ENCODE measurements at regions not wholly inside any gene's neighbourhood (a gene's known extent, or its start where the extent isn't known, plus 50 kb on each side); places are given as distances from the start of the nearest gene placed in this dataset.

GRCh38 chr20:63100926-63101699 is 94.3 kb upstream of the BHLHE23 start:
- Mint-ChIP-seq H3K27me3 (peaks cover 18% of the 10 kb centered on the region), H3K27ac (peak overlapping the region; percentile 87), H3K36me3 (no peaks in the 10 kb centered on the region), H3K4me3 (no peak overlapping the region), H3K4me1 (no peaks in the 10 kb centered on the region), H3K9me3 (peaks cover 3% of the 10 kb centered on the region)
- ATAC-seq: no peak

DNA sequence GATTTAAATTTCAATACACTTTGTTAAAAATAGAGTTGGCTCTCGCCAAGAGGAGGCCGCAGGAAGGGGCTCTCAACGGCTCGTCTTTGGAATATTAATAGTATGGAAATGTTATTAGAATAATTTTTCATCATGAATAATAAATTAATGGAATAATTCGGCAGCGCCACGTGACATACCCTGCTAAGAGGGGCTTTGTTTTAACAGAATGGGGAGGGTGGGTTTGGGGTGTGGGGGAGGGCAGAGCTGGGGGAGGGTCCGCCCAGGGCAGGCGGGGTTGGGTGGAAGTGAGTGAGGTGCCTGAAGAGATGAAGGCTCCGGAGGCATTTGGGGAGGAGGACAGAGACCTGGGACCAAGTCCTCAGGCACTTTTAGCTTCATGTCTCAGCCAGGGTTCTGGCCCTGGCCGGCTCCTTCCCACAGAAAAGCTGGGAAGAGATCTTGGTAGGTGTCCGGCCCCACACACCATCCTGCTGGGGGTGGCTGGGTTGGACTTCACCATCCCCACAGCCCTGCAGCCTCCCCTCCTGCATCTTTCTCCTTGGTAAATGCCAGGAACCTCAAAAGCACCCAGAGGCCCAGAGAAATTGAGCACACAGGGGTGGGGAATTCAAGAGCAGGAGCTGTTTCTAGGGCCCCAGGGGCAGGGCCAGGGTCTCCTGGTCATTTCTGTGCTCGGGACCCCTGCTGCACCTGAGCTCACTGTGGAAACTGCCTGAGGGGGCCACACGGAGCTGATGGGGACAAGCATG is 93.6 kb upstream of the BHLHE23 start:
- peaks cover 25% of the 10 kb centered on the region for H3K27me3 Mint-ChIP-seq
- H3K9me3 Mint-ChIP-seq: peaks cover 3% of the 10 kb centered on the region
- H3K27ac Mint-ChIP-seq: no peak overlapping the region
- no peak overlapping the region for H3K4me3 Mint-ChIP-seq
- H3K36me3 Mint-ChIP-seq: no peaks in the 10 kb centered on the region
- no peak for ATAC-seq
- H3K4me1 Mint-ChIP-seq: no peaks in the 10 kb centered on the region

GRCh38 chr20:63099456-63100173 is 92.9 kb upstream of the BHLHE23 start:
- Mint-ChIP-seq H3K27me3 (peaks cover 33% of the 10 kb centered on the region), H3K4me3 (no peak overlapping the region), H3K36me3 (no peaks in the 10 kb centered on the region), H3K9me3 (peaks cover 3% of the 10 kb centered on the region), H3K27ac (no peak overlapping the region), H3K4me1 (no peaks in the 10 kb centered on the region)
- no peak for ATAC-seq

DNA sequence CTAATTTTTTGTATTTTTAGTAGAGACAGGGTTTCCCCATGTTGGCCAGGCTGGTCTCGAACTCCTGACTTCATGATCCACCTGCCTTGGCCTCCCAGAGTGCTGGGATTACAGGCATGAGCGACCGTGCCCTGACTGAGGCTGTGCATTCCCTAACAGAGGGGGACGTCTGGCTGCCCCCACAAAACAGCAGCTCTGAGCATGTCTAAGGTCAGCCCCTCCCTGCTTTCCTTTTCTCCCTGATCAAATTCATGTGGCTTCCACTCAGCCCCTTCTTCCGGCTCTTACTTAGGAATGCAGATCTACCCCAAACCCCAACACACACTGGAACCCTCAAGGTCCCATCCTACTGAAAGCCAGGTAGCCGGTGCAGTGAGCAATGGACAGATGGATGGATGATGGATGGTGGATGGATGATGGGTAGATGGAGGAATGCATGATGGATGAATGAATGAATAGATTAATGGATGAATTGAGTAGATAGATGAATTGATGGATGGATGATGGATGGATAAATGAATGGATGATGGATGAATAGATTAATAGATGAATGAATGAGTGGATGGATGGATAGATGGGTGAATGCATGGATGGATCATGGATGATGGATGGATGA is 91.5 kb upstream of the BHLHE23 start:
- no peak for ATAC-seq
- Mint-ChIP-seq H3K4me1 (no peaks in the 10 kb centered on the region), H3K36me3 (no peaks in the 10 kb centered on the region), H3K27me3 (peaks cover 35% of the 10 kb centered on the region), H3K4me3 (no peak overlapping the region), H3K9me3 (peaks cover 3% of the 10 kb centered on the region), H3K27ac (no peak overlapping the region)

- no peaks in the 10 kb centered on the region for H3K4me1 Mint-ChIP-seq
- H3K27ac Mint-ChIP-seq: no peak overlapping the region
- ATAC-seq: no peak
- no peaks in the 10 kb centered on the region for H3K36me3 Mint-ChIP-seq
- peaks cover 35% of the 10 kb centered on the region for H3K27me3 Mint-ChIP-seq
- H3K9me3 Mint-ChIP-seq: peaks cover 3% of the 10 kb centered on the region
- no peak overlapping the region for H3K4me3 Mint-ChIP-seq
Measured at GRCh38 chr20:63097336-63097831, 90.6 kb upstream of the BHLHE23 start.

GRCh38 chr20:63096681-63097335 is 90.0 kb upstream of the BHLHE23 start:
- H3K4me1 Mint-ChIP-seq: no peaks in the 10 kb centered on the region
- H3K4me3 Mint-ChIP-seq: no peak overlapping the region
- H3K36me3 Mint-ChIP-seq: no peaks in the 10 kb centered on the region
- H3K9me3 Mint-ChIP-seq: peaks cover 3% of the 10 kb centered on the region
- H3K27ac Mint-ChIP-seq: no peak overlapping the region
- no peak for ATAC-seq
- peaks cover 33% of the 10 kb centered on the region for H3K27me3 Mint-ChIP-seq

DNA sequence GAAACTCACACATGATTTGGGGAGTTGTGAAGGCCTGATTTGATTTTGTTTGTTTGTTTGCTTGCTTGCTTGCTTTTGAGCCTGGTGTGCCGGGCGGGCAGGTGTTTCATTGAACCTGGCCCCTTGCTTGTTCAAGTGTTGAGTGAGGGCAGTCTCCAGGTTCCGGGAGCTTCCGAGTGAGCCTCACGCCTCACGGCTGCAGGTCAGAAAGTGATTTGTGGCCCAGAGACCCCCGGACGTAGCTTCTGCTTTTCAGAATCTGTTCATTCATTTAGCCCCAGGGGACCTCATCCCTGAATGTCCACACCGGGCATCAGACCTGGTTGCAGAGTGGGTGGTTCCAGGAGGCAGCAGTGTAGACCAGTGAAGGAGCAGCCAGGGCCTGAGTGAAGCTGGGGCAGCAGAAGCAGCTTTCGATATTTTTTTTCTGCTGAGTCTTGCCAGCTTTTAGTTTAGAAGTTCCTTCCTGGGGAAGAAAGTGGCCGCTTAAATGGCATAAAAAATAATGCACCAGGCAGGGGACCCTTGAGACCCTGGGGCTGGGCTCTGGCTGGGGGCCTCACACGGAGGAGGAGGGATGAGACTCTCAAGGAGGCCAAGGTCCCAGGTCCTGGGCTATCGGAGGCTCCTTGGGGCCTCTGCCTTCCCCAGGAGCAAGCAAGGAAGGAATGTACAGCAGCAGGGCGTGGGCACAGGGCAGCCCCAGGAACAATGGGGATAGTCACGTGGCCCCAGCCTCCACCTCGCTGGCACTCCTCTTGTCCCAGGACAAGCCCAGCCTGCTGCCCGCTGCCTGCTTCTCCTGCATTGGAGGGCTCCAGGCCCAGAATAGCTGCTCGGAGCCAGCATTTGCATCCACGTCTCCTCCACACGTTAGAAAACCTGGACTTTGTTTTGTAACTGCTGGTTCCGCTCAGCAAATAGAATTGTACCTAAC is 89.2 kb upstream of the BHLHE23 start:
- no peak for ATAC-seq
- Mint-ChIP-seq H3K4me3 (no peak overlapping the region), H3K4me1 (no peaks in the 10 kb centered on the region), H3K27ac (no peak overlapping the region), H3K9me3 (no peaks in the 10 kb centered on the region), H3K27me3 (peaks cover 29% of the 10 kb centered on the region), H3K36me3 (no peaks in the 10 kb centered on the region)

DNA sequence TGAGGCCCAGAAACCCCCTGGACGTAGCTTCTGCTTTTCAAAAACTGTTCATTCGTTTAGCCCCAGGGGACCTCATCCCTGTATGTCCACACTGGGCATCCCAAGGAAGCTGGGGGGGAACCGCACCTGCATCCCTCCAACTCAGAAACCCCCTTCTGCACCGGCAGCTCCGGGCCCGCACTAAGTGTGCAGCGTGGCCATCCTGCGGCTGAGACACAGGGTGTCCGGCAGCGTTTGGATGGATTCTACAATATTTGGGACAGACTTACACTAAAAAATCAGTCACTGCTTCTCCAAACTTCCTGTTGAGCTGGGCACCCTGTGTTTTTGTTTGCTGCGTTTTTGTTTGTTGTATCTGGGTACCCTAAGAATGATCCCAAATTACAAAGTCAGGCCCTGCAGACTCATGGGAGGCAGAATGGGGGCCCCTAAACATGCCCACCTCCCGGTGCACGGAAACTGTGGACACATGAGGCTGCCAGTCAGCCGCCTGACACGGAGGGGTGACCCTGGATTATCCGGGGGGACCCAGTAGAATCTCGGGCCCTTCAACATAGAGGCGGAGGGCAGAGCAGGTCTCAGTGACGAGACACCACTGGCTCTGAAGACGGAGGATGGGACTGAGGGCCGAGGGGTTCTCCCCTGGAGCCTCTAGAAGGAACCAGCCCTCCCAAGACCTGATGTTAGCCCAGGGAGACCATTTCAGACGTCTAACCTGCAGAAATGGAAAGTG is 88.2 kb upstream of the BHLHE23 start:
- H3K4me1 Mint-ChIP-seq: no peaks in the 10 kb centered on the region
- H3K9me3 Mint-ChIP-seq: no peaks in the 10 kb centered on the region
- peaks cover 27% of the 10 kb centered on the region for H3K27me3 Mint-ChIP-seq
- H3K27ac Mint-ChIP-seq: no peak overlapping the region
- no peak for ATAC-seq
- no peaks in the 10 kb centered on the region for H3K36me3 Mint-ChIP-seq
- H3K4me3 Mint-ChIP-seq: no peak overlapping the region

DNA sequence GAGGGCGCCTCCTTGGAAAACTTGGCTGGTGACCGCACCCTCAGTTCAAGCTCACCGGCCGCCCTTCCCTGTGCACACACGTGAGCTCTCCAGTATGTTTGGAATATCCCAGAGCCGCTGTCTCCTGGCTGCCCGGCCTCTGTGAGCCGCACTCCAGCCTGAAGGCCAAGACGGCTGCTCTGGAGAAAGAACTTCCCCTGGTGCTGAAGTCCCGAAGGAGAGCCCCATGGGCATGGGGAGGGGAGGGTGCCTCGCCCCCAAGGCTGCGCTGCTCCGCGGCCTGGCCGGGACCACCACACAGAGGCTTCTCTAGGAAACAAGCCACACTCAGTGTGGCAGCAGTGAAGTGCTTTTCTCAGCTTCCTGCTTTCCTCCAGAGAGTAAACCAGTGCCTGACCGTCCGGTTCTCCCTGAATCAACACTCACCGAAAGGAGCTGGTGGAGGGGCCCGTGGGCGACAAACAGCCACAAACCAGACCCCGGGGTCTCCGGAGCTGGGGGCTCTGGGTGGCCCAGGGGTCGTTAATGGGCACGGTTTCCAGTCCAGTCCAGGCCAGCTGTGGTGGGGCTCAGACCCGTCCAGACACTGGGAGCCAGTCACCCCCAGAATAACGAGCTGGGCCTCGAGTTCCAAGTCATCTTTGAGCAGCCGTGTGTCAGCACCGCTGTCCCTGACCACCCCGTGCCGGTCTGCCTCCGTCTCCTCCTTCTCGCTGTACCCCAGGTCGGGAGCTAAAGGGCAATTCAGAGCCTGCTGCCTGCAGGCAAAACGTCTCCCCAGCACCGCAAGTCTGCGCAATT is 87.4 kb upstream of the BHLHE23 start:
- ATAC-seq: no peak
- H3K9me3 Mint-ChIP-seq: no peaks in the 10 kb centered on the region
- no peaks in the 10 kb centered on the region for H3K36me3 Mint-ChIP-seq
- no peak overlapping the region for H3K27ac Mint-ChIP-seq
- no peaks in the 10 kb centered on the region for H3K4me1 Mint-ChIP-seq
- H3K27me3 Mint-ChIP-seq: peaks cover 27% of the 10 kb centered on the region
- H3K4me3 Mint-ChIP-seq: no peak overlapping the region

DNA sequence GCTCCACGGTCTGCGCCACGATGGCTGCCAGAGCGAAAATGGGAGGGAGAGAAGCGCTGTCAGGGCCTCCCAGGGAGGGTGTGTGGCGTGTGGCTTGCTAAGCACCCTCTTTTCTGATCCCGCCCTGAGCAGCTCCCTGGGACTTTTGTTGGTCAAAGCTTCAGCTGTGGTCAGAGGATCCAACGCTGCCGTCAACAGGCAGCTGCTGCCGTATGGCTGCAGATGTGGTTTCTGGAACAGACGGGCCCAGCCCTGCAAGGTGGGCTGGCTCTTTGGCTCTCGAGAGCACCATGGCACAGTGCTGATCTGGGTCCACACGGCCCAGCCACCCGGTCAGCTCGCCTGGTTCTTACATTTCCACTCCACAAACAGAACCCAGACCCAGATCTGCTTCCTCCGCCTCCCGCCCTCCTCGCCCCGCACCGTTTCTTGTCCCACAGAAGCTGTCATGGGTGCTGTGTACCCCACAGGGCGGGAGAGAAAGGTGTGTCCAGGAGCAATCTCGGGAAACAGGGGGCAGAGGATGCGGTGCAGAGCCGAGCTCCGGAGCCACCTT is 86.0 kb upstream of the BHLHE23 start:
- no peaks in the 10 kb centered on the region for H3K4me1 Mint-ChIP-seq
- H3K9me3 Mint-ChIP-seq: no peaks in the 10 kb centered on the region
- peaks cover 32% of the 10 kb centered on the region for H3K27me3 Mint-ChIP-seq
- no peak overlapping the region for H3K4me3 Mint-ChIP-seq
- no peak for ATAC-seq
- no peaks in the 10 kb centered on the region for H3K36me3 Mint-ChIP-seq
- H3K27ac Mint-ChIP-seq: no peak overlapping the region

DNA sequence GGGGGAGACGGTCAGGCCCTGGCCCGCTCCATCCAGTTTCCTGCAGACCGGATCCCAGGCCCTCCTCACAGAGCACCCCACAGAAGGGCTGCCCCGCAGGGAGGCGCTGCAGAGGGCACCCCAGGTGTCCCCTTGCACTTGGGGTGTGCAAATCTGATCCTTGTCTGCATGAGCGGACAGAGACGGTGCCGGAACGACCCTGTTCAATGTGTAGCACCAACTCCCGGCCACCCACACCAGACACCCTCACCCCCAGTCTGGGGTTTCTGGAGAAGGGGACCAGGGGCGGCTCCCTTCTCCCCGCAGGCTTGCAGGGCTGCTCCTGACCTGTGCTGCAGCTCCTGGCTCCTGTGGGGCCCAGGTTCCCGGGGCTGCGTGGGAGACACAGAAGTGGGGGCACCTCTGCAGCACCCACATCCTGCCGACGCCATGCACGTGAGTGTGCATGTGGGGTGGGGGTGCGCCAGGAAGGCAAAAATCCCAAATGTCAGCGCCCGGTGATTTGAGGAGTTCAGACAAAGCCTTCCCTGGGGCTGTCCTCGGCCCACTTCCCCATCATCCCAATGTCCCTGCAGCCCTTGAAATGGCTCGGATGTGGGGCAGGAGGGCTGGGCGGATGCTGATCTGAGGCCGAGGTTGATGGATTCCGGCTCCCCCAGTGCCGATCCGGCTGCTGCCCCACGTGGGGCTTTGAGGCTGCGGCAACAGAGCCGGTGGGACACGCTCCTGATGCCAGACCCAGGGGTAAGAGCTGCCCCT is 85.3 kb upstream of the BHLHE23 start:
- Mint-ChIP-seq H3K9me3 (no peaks in the 10 kb centered on the region), H3K4me1 (no peaks in the 10 kb centered on the region), H3K27ac (no peak overlapping the region), H3K4me3 (no peak overlapping the region), H3K36me3 (no peaks in the 10 kb centered on the region), H3K27me3 (peaks cover 39% of the 10 kb centered on the region)
- ATAC-seq: no peak

All from stimulated activated memory B cell treated with anti-CD40 and anti-IgM and Interleukin-4, amounts not matched to agents 10 μg/mL and 1 μg/mL and 100 μg/mL, for 72 hours (primary cell).